ENCODE measurements at regions not wholly inside any gene's neighbourhood (a gene's known extent, or its start where the extent isn't known, plus 50 kb on each side); places are given as distances from the start of the nearest gene placed in this dataset.

- H3K4me3 ChIP-seq (ENCODE audit: low read length) = no peak overlapping the region
- no peak for DNase-seq (ENCODE audit: low read depth)
- TF ChIP-seq CTCF (conservative IDR thresholded peaks at IDR 0.05; ENCODE audit: low read length) = no peak
Observed at GRCh38 chr18:25734336-25734735, 356.1 kb downstream of the SS18 start.

GRCh38 chr18:25732862-25733261, 357.6 kb downstream of the SS18 start:
- no peak for TF ChIP-seq CTCF (conservative IDR thresholded peaks at IDR 0.05; ENCODE audit: low read length)
- DNase-seq (ENCODE audit: low read depth) = no peak
- H3K4me3 ChIP-seq (ENCODE audit: low read length) = no peak overlapping the region

- no peak overlapping the region for H3K4me3 ChIP-seq (ENCODE audit: low read length)
- no peak for TF ChIP-seq CTCF (conservative IDR thresholded peaks at IDR 0.05; ENCODE audit: low read length)
- no peak for DNase-seq (ENCODE audit: low read depth)
Observed at GRCh38 chr18:25729072-25729471, 361.3 kb downstream of the SS18 start.

- DNase-seq (ENCODE audit: low read depth) = no peak
- no peak for TF ChIP-seq CTCF (conservative IDR thresholded peaks at IDR 0.05; ENCODE audit: low read length)
- no peak overlapping the region for H3K4me3 ChIP-seq (ENCODE audit: low read length)
Observed at GRCh38 chr18:25727281-25727985, 363.0 kb downstream of the SS18 start.

- no peak overlapping the region for H3K4me3 ChIP-seq (ENCODE audit: low read length)
- TF ChIP-seq CTCF (conservative IDR thresholded peaks at IDR 0.05; ENCODE audit: low read length) = peak; percentile 14; the same call in 1 of the 2 replicates
- DNase-seq (ENCODE audit: low read depth) = peak; percentile 54
Observed at GRCh38 chr18:25726298-25726697, 364.1 kb downstream of the SS18 start.

- DNase-seq (ENCODE audit: low read depth) = no peak
- no peak overlapping the region for H3K4me3 ChIP-seq (ENCODE audit: low read length)
- no peak for TF ChIP-seq CTCF (conservative IDR thresholded peaks at IDR 0.05; ENCODE audit: low read length)
Observed at GRCh38 chr18:25725501-25725900, 364.9 kb downstream of the SS18 start.

- no peak for DNase-seq (ENCODE audit: low read depth)
- no peak for TF ChIP-seq CTCF (conservative IDR thresholded peaks at IDR 0.05; ENCODE audit: low read length)
- H3K4me3 ChIP-seq (ENCODE audit: low read length) = no peak overlapping the region
Observed at GRCh38 chr18:25724997-25725396, 365.4 kb downstream of the SS18 start.

Measured in AG10803 (cell line).